Liver (tissue), 8 donors: ENCODE measurements at regions not wholly inside any gene's neighbourhood (a gene's known extent, or its start where the extent isn't known, plus 50 kb on each side); places are given as distances from the start of the nearest gene placed in this dataset.

ENCODE experiments used
- DNase-seq: peaks from one replicate; pipeline ENCODE4 v3.0.0-alpha.2; 2017; ENCODE audit warnings: low spot score
- H3K27ac ChIP-seq, 2 donors: one replicate each; pipeline ENCODE4 v1.7.0; 2013; ENCODE audit warnings: inconsistent platforms in 2 of 2, low read length in 2 of 2, control low read depth in 1 of 2, low read depth in 1 of 2, mild to moderate bottlenecking in 1 of 2
- H3K27me3 ChIP-seq, 4 donors: one replicate each; pipeline versions ENCODE4 v1.6.1 to v1.7.0; 2013; ENCODE audit warnings: low read length in 3 of 4, inconsistent platforms in 1 of 4, mild to moderate bottlenecking in 1 of 4, moderate library complexity in 1 of 4; ENCODE audit not compliant: control insufficient read depth in 4 of 4, insufficient read depth in 4 of 4
- H3K36me3 ChIP-seq, 4 donors: one replicate each; pipeline versions ENCODE4 v1.6.1 to v1.7.0; 2013; ENCODE audit warnings: low read length in 3 of 4, mild to moderate bottlenecking in 3 of 4, low read depth in 1 of 4, moderate library complexity in 1 of 4; ENCODE audit not compliant: control insufficient read depth in 4 of 4, insufficient read depth in 3 of 4
- H3K4me1 ChIP-seq, 4 donors: one replicate each; pipeline versions ENCODE4 v1.6.1 to v1.7.0; 2013; ENCODE audit warnings: low read length in 3 of 4, mild to moderate bottlenecking in 3 of 4, moderate library complexity in 1 of 4; ENCODE audit not compliant: control insufficient read depth in 4 of 4, insufficient read depth in 4 of 4
- H3K4me3 ChIP-seq, 3 donors: one replicate each; pipeline versions ENCODE4 v1.6.1 to v1.7.0; 2013; ENCODE audit warnings: low read length in 3 of 3, control low read depth in 1 of 3, low read depth in 1 of 3, mild to moderate bottlenecking in 1 of 3
- H3K9ac ChIP-seq, 2 donors: one replicate each; pipeline ENCODE4 v1.7.0; 2013; ENCODE audit warnings: low read length in 2 of 2, mild to moderate bottlenecking in 2 of 2, moderate library complexity in 2 of 2, control low read depth in 1 of 2, low read depth in 1 of 2
- H3K9me3 ChIP-seq, 4 donors: one replicate each; pipeline versions ENCODE4 v1.6.1 to v1.7.0; 2013; ENCODE audit warnings: low read length in 3 of 4; ENCODE audit not compliant: control insufficient read depth in 4 of 4
- EGR1 ChIP-seq, 2 donors: IDR thresholded peaks; 2 replicates each; pipeline ENCODE4 v1.6.1; 2016 to 2018; ENCODE audit warnings: antibody characterized with exemption in 2 of 2, low read depth in 2 of 2
- FOXA1 ChIP-seq: IDR thresholded peaks from 2 replicates; pipeline ENCODE4 v1.6.1; 2016; ENCODE audit warnings: antibody characterized with exemption
- FOXA2 ChIP-seq: IDR thresholded peaks from 2 replicates; pipeline ENCODE4 v1.6.1; 2016; ENCODE audit warnings: antibody characterized with exemption
- GABPA ChIP-seq, 2 donors: IDR thresholded peaks in 1 of 2; conservative IDR thresholded peaks in 1 of 2; 2 replicates each; pipeline ENCODE4 v1.6.1; 2016; ENCODE audit warnings: antibody characterized with exemption in 2 of 2, mild to moderate bottlenecking in 1 of 2, moderate library complexity in 1 of 2
- HNF4A ChIP-seq, 2 donors: conservative IDR thresholded peaks; 2 replicates each; pipeline ENCODE4 v1.6.1; 2016; ENCODE audit warnings: antibody characterized with exemption in 2 of 2, mild to moderate bottlenecking in 2 of 2
- HNF4G ChIP-seq: IDR thresholded peaks from 2 replicates; pipeline ENCODE4 v1.6.1; 2016; ENCODE audit warnings: antibody characterized with exemption
- JUND ChIP-seq, 2 donors: IDR thresholded peaks; 2 replicates each; pipeline ENCODE4 v1.6.1; 2016; ENCODE audit warnings: antibody characterized with exemption in 2 of 2
- NR2F2 ChIP-seq: IDR thresholded peaks from 2 replicates; pipeline ENCODE4 v1.6.1; 2016; ENCODE audit warnings: antibody characterized with exemption
- RAD21 ChIP-seq, 2 donors: IDR thresholded peaks; 2 replicates each; pipeline ENCODE4 v1.6.1; 2016; ENCODE audit warnings: antibody characterized with exemption in 2 of 2, mild to moderate bottlenecking in 2 of 2
- RXRA ChIP-seq, 2 donors: IDR thresholded peaks; 2 replicates each; pipeline ENCODE4 v1.6.1; 2017 to 2018; ENCODE audit warnings: antibody characterized with exemption in 2 of 2, mild to moderate bottlenecking in 1 of 2
- SP1 ChIP-seq: IDR thresholded peaks from 2 replicates; pipeline ENCODE4 v1.6.1; 2018; ENCODE audit warnings: antibody characterized with exemption, mild to moderate bottlenecking
- TAF1 ChIP-seq: conservative IDR thresholded peaks from 2 replicates; pipeline ENCODE4 v1.6.1; 2016; ENCODE audit warnings: antibody characterized with exemption, mild to moderate bottlenecking
- YY1 ChIP-seq: IDR thresholded peaks from 2 replicates; pipeline ENCODE4 v1.6.1; 2016; ENCODE audit warnings: antibody characterized with exemption, mild to moderate bottlenecking
- WGBS: extraction: QIAGEN DNeasy Blood & Tissue Kit; methylation state at CpG from one replicate; pipeline ENCODE4 v1.1.7; 2013; 5-methylcytosine and 5-hydroxymethylcytosine counted together
- TF ChIP-seq, protein P1 (sequence below): IDR thresholded peaks from 2 replicates; pipeline ENCODE4 v1.6.1; 2016; ENCODE audit warnings: antibody characterized with exemption, mild to moderate bottlenecking
- TF ChIP-seq, protein P2 (sequence below): IDR thresholded peaks from 2 replicates; pipeline ENCODE4 v1.6.1; 2016; ENCODE audit warnings: antibody characterized with exemption
- TF ChIP-seq, protein P3 (sequence below): fragments of 150-350 bp; IDR thresholded peaks from 2 replicates; pipeline ENCODE4 v1.5.1; 2017; ENCODE audit warnings: improper control_type of control experiment, low read depth, low read length; ENCODE audit not compliant: missing input control
- TF ChIP-seq, protein P4 (sequence below): IDR thresholded peaks from 2 replicates; pipeline ENCODE4 v1.6.1; 2016; ENCODE audit warnings: antibody characterized with exemption
- TF ChIP-seq, protein P5 (sequence below): IDR thresholded peaks from 2 replicates; pipeline ENCODE4 v1.6.1; 2016; ENCODE audit warnings: antibody characterized with exemption
- donor health status: healthy.
- donor health status: healthy.
- donor health status: healthy.
- donor health status: healthy.
- donor health status: healthy.

DNA sequence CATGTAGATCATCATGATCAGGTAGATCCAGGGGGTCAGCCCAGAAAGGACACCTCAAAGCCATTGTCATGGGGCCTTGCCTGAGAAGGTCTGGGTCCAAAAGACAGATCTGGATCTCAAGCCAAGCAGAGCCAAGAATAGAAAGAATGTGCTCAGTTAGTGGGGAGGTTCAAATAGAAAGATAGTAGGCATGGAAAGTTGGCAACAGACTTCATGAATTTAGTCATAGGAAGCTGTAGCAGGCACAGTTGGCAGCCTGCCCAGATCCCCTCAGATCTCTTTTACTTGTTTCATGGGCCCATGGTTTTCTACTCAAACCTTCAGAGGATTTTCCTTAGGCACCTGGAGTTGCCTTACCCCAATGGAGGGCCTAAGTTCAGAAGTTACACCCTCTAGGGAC lies 767.0 kb downstream of the SLC4A3 start (continued):
- TF ChIP-seq, protein P1, sequence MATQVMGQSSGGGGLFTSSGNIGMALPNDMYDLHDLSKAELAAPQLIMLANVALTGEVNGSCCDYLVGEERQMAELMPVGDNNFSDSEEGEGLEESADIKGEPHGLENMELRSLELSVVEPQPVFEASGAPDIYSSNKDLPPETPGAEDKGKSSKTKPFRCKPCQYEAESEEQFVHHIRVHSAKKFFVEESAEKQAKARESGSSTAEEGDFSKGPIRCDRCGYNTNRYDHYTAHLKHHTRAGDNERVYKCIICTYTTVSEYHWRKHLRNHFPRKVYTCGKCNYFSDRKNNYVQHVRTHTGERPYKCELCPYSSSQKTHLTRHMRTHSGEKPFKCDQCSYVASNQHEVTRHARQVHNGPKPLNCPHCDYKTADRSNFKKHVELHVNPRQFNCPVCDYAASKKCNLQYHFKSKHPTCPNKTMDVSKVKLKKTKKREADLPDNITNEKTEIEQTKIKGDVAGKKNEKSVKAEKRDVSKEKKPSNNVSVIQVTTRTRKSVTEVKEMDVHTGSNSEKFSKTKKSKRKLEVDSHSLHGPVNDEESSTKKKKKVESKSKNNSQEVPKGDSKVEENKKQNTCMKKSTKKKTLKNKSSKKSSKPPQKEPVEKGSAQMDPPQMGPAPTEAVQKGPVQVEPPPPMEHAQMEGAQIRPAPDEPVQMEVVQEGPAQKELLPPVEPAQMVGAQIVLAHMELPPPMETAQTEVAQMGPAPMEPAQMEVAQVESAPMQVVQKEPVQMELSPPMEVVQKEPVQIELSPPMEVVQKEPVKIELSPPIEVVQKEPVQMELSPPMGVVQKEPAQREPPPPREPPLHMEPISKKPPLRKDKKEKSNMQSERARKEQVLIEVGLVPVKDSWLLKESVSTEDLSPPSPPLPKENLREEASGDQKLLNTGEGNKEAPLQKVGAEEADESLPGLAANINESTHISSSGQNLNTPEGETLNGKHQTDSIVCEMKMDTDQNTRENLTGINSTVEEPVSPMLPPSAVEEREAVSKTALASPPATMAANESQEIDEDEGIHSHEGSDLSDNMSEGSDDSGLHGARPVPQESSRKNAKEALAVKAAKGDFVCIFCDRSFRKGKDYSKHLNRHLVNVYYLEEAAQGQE = no peak

DNA sequence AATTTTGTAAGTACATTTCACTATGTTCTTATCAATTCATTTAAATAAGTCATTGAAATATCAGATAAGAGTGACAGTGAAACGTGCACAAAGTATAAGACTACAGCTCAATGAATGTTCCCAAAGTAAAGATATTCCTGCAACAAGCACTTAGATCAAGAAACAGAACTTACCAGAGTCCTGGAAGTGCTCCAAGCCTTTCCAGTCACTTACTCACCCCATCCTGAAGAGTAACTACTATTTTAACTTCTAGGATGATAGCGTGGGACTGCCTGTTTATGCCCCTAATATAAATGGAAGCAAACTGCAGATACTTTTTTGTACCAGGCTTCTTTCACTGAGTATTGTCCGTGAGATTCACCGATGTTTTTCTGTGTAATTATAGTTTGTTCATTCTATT lies 768.9 kb downstream of the SLC4A3 start:
- DNase-seq = no peak
- H3K4me1 ChIP-seq = no peaks in the 10 kb centered on the region
- no peak overlapping the region for H3K27ac ChIP-seq
- H3K36me3 ChIP-seq = no peaks in the 10 kb centered on the region
- no peak overlapping the region for H3K9ac ChIP-seq
- no peak overlapping the region for H3K4me3 ChIP-seq
- peaks cover 0 to 4% (median 0%) of the 10 kb centered on the region in 4 donors for H3K27me3 ChIP-seq
- H3K9me3 ChIP-seq = no peaks in the 10 kb centered on the region
- no peak for TF ChIP-seq RAD21 (IDR thresholded peaks at IDR 0.05)
- no peak for TF ChIP-seq SP1
- no peak for TF ChIP-seq YY1
- TF ChIP-seq, protein P2, sequence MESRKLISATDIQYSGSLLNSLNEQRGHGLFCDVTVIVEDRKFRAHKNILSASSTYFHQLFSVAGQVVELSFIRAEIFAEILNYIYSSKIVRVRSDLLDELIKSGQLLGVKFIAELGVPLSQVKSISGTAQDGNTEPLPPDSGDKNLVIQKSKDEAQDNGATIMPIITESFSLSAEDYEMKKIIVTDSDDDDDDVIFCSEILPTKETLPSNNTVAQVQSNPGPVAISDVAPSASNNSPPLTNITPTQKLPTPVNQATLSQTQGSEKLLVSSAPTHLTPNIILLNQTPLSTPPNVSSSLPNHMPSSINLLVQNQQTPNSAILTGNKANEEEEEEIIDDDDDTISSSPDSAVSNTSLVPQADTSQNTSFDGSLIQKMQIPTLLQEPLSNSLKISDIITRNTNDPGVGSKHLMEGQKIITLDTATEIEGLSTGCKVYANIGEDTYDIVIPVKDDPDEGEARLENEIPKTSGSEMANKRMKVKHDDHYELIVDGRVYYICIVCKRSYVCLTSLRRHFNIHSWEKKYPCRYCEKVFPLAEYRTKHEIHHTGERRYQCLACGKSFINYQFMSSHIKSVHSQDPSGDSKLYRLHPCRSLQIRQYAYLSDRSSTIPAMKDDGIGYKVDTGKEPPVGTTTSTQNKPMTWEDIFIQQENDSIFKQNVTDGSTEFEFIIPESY = no peak
- no peak for TF ChIP-seq FOXA2
- TF ChIP-seq, protein P3, sequence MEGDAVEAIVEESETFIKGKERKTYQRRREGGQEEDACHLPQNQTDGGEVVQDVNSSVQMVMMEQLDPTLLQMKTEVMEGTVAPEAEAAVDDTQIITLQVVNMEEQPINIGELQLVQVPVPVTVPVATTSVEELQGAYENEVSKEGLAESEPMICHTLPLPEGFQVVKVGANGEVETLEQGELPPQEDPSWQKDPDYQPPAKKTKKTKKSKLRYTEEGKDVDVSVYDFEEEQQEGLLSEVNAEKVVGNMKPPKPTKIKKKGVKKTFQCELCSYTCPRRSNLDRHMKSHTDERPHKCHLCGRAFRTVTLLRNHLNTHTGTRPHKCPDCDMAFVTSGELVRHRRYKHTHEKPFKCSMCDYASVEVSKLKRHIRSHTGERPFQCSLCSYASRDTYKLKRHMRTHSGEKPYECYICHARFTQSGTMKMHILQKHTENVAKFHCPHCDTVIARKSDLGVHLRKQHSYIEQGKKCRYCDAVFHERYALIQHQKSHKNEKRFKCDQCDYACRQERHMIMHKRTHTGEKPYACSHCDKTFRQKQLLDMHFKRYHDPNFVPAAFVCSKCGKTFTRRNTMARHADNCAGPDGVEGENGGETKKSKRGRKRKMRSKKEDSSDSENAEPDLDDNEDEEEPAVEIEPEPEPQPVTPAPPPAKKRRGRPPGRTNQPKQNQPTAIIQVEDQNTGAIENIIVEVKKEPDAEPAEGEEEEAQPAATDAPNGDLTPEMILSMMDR = no peak
- TF ChIP-seq HNF4A (conservative IDR thresholded peaks at IDR 0.05) = no peak
- no peak for TF ChIP-seq EGR1 (IDR thresholded peaks at IDR 0.05; ENCODE audit: low read depth in 2 of 2)
- no peak for TF ChIP-seq NR2F2
- TF ChIP-seq HNF4G = no peak
- TF ChIP-seq, protein P4, sequence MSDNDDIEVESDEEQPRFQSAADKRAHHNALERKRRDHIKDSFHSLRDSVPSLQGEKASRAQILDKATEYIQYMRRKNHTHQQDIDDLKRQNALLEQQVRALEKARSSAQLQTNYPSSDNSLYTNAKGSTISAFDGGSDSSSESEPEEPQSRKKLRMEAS = no peak
- no peak for TF ChIP-seq FOXA1
- TF ChIP-seq TAF1 = no peak
- TF ChIP-seq, protein P5, sequence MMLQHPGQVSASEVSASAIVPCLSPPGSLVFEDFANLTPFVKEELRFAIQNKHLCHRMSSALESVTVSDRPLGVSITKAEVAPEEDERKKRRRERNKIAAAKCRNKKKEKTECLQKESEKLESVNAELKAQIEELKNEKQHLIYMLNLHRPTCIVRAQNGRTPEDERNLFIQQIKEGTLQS = no peak
- TF ChIP-seq RXRA (IDR thresholded peaks at IDR 0.05) = no peak
- no peak for TF ChIP-seq GABPA (IDR thresholded peaks at IDR 0.05 in 1 of 2, conservative IDR thresholded peaks at IDR 0.05 in 1 of 2)
- TF ChIP-seq JUND (IDR thresholded peaks at IDR 0.05) = no peak
- TF ChIP-seq, protein P1 = no peak
- 56% methylated on average over 4 of the region's 4 CpGs for WGBS
